ENCODE measurements at regions not wholly inside any gene's neighbourhood (a gene's known extent, or its start where the extent isn't known, plus 50 kb on each side); places are given as distances from the start of the nearest gene placed in this dataset.

DNA sequence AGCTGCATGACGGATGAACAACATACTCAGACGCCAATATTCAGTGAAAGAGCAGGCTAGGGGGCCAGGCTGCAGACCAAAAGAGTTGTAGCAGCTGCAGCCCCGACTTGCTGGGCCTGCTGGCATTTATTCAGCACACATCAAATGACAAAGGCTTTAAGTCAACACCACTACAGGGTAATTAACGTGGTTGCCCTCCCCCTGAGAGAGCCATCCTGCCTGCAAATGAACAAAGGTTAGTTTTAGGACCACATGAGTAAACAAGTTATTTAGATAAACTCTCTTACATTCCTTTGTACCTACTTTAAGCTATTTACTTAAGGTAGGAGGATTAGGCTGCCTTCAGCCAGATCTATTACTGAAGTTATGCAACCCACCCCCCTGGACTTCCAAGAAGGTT is 1329.1 kb downstream of the PCDH18 start:
- no peaks in the 10 kb centered on the region for H3K27me3 ChIP-seq (ENCODE audit: control insufficient read depth, insufficient read depth, low read length)
- DNase-seq (ENCODE audit: low read depth): no peak
- FAIRE-seq: no peak
- H3K36me3 ChIP-seq (ENCODE audit: control insufficient read depth, insufficient read depth, low read length): no peaks in the 10 kb centered on the region
- TF ChIP-seq, protein P1, sequence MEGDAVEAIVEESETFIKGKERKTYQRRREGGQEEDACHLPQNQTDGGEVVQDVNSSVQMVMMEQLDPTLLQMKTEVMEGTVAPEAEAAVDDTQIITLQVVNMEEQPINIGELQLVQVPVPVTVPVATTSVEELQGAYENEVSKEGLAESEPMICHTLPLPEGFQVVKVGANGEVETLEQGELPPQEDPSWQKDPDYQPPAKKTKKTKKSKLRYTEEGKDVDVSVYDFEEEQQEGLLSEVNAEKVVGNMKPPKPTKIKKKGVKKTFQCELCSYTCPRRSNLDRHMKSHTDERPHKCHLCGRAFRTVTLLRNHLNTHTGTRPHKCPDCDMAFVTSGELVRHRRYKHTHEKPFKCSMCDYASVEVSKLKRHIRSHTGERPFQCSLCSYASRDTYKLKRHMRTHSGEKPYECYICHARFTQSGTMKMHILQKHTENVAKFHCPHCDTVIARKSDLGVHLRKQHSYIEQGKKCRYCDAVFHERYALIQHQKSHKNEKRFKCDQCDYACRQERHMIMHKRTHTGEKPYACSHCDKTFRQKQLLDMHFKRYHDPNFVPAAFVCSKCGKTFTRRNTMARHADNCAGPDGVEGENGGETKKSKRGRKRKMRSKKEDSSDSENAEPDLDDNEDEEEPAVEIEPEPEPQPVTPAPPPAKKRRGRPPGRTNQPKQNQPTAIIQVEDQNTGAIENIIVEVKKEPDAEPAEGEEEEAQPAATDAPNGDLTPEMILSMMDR (IDR thresholded peaks at IDR 0.05; ENCODE audit: insufficient read depth, low read length, severe bottlenecking): no peak
- no peak overlapping the region for H3K4me3 ChIP-seq (ENCODE audit: low read depth, low read length)

DNA sequence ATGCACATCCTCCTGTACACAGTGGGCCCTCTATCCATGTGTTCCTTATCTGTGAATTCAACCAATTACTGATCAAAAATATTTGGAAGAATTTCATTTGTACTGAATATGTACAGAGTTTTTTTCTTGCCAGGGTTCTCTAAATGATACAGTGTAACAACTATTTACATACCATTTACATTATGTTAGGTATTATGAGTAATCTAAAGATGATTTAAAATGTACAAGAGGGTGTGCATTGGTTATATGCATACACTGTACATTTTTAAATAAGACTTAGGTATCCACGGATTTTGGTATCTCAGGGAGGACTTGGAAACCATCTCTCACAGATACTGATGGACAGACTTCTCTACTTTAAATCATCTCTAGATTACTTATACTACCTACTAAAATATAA is 1333.9 kb downstream of the PCDH18 start:
- no peaks in the 10 kb centered on the region for H3K27me3 ChIP-seq (ENCODE audit: control insufficient read depth, insufficient read depth, low read length)
- no peaks in the 10 kb centered on the region for H3K36me3 ChIP-seq (ENCODE audit: control insufficient read depth, insufficient read depth, low read length)
- TF ChIP-seq, protein P1 (IDR thresholded peaks at IDR 0.05; ENCODE audit: insufficient read depth, low read length, severe bottlenecking): no peak
- DNase-seq (ENCODE audit: low read depth) (no peak), FAIRE-seq (no peak)
- no peak overlapping the region for H3K4me3 ChIP-seq (ENCODE audit: low read depth, low read length)

DNA sequence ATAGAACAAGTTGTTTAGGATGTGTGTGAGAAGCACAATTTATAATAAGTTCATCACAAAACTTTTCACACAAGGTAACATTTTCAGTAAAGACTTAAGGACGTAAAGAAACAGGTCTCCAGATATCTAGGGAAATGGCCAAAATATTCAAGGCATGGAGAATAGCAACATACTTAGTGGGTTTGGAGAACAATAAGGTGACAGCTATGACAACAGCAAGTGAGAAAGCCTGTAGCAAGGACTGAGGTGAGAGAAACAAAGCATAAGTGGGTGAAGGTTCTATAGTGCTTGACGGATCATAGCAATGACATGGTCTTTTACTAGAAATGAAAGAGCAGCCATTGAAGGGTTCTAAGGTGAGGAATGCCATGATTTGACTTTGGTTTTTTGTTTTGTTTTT is 1337.3 kb downstream of the PCDH18 start:
- no peak for DNase-seq (ENCODE audit: low read depth)
- FAIRE-seq: no peak

DNA sequence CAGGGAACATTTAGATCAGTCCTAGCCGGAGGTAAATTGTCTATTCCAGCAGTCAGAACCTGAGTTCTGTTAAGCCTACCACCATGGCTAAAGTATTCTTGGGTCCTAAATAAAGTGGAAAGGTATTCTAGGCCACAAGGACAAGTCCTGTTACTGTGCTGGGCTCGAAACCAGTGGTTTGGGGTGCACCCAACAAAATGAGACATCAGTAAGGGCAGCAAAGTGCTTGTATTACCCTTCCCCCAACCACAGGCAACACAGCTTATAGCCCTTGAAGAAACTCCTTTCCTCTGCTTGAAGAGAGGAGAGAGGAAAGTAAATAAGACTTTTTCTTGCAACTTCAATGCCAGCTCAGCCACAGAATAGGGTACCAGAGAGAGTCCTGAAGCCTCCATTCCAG is 1345.6 kb downstream of the PCDH18 start:
- Histone ChIP-seq H3K27me3 (ENCODE audit: control insufficient read depth, insufficient read depth, low read length) (no peaks in the 10 kb centered on the region), H3K36me3 (ENCODE audit: control insufficient read depth, insufficient read depth, low read length) (no peaks in the 10 kb centered on the region), H3K4me3 (ENCODE audit: low read depth, low read length) (no peak overlapping the region)
- TF ChIP-seq, protein P1 (IDR thresholded peaks at IDR 0.05; ENCODE audit: insufficient read depth, low read length, severe bottlenecking): no peak
- DNase-seq (ENCODE audit: low read depth) (no peak), FAIRE-seq (no peak)

More for the DNA sequence above, 1337.3 kb downstream of the PCDH18 start:
- Histone ChIP-seq H3K4me3 (ENCODE audit: low read depth, low read length) (no peak overlapping the region), H3K27me3 (ENCODE audit: control insufficient read depth, insufficient read depth, low read length) (no peaks in the 10 kb centered on the region), H3K36me3 (ENCODE audit: control insufficient read depth, insufficient read depth, low read length) (no peaks in the 10 kb centered on the region)
- TF ChIP-seq, protein P1 (IDR thresholded peaks at IDR 0.05; ENCODE audit: insufficient read depth, low read length, severe bottlenecking): no peak

DNA sequence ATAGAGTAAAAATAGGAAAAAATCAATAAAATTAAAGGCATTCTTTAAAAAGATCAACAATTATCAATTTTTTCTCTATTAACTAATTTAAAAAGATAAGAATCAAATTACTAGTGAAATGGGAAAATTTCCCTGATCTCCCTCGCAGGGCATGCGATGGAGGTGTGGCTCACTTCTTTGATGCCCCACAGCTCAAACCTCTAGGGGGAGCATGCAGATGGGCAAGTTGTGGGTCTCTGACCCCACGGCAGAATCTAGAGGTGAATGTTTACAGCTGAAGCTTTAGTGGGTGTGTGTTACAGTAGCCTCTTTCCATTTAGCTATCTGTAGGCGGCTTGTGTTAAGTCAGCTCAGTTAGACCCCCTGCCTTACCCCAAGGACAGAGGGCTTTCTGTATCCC is 1348.8 kb downstream of the PCDH18 start:
- no peaks in the 10 kb centered on the region for H3K27me3 ChIP-seq (ENCODE audit: control insufficient read depth, insufficient read depth, low read length)
- no peak for DNase-seq (ENCODE audit: low read depth)
- FAIRE-seq: no peak
- H3K36me3 ChIP-seq (ENCODE audit: control insufficient read depth, insufficient read depth, low read length): no peaks in the 10 kb centered on the region
- H3K4me3 ChIP-seq (ENCODE audit: low read depth, low read length): no peak overlapping the region
- TF ChIP-seq, protein P1 (IDR thresholded peaks at IDR 0.05; ENCODE audit: insufficient read depth, low read length, severe bottlenecking): no peak

DNA sequence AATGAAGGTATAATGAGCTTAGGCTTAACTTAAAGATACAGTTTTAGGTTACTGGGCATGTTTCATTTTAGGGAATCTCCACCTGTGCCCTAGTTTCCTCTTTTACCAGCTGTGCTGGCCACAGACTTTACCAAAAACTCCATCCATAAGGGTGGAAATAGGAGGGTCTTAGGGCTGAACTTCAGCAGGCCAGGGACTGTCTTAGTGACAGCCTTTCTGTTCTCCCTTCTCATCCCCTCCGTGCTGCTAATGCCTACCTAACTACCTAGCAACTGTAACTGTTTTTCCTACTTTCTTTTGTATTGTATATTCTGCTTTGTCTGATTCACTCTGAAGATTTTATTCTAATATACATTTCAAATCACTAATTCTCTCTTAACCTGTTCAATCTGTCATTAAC is 1375.3 kb downstream of the PCDH18 start:
- H3K36me3 ChIP-seq (ENCODE audit: control insufficient read depth, insufficient read depth, low read length): no peaks in the 10 kb centered on the region
- H3K27me3 ChIP-seq (ENCODE audit: control insufficient read depth, insufficient read depth, low read length): no peaks in the 10 kb centered on the region
- H3K4me3 ChIP-seq (ENCODE audit: low read depth, low read length): no peak overlapping the region
- FAIRE-seq (no peak), DNase-seq (ENCODE audit: low read depth) (no peak)
- TF ChIP-seq, protein P1 (IDR thresholded peaks at IDR 0.05; ENCODE audit: insufficient read depth, low read length, severe bottlenecking): no peak
